Common myeloid progenitor, CD34-positive (primary cell): ENCODE measurements at regions not wholly inside any gene's neighbourhood (a gene's known extent, or its start where the extent isn't known, plus 50 kb on each side); places are given as distances from the start of the nearest gene placed in this dataset.

Experiments
- CTCF ChIA-PET: fragments of 350-600 bp; sonication (Branson Sonifier 250); formaldehyde crosslinking; loops from one replicate; lab custom pipeline; 2021; ENCODE audit warnings: antibody characterized with exemption; lab: Charles Lee
- POLR2A ChIA-PET: fragments of 350-600 bp; sonication (Branson Sonifier 250); formaldehyde crosslinking; loops from one replicate; lab custom pipeline; 2021; ENCODE audit warnings: antibody characterized with exemption; lab: Charles Lee
- DNase-seq, 3 donors: peaks; one replicate each; pipeline versions ENCODE4 v3.0.0 to v3.0.0-alpha.2; 2013
- H3K27ac ChIP-seq, 2 experiments: 1 replicate in 1 of 2; 2 replicates in 1 of 2; pipeline ENCODE4 v1.7.0; 2013; ENCODE audit warnings: inconsistent platforms in 2 of 2, low read length in 2 of 2, mild to moderate bottlenecking in 2 of 2, low read depth in 1 of 2, moderate library complexity in 1 of 2; ENCODE audit not compliant: severe bottlenecking in 2 of 2, insufficient read depth in 1 of 2, poor library complexity in 1 of 2
- H3K27me3 ChIP-seq, 5 experiments: replicated peaks in 2 of 5; 1 replicate in 3 of 5; 2 replicates in 2 of 5; pipeline versions ENCODE4 v1.6.1 to v1.7.0; 2013; ENCODE audit warnings: low read length in 4 of 5, mild to moderate bottlenecking in 2 of 5, moderate library complexity in 2 of 5, inconsistent platforms in 1 of 5; ENCODE audit not compliant: insufficient read depth in 5 of 5, control insufficient read depth in 4 of 5
- H3K36me3 ChIP-seq, 4 experiments: 1 replicate in 2 of 4; 2 replicates in 2 of 4; pipeline versions ENCODE4 v1.6.1 to v1.7.0; 2013; ENCODE audit warnings: low read length in 3 of 4, control low read depth in 1 of 4, mild to moderate bottlenecking in 1 of 4; ENCODE audit not compliant: control insufficient read depth in 4 of 4, insufficient read depth in 4 of 4
- H3K4me1 ChIP-seq, 4 experiments: 1 replicate in 3 of 4; 2 replicates in 1 of 4; pipeline versions ENCODE4 v1.6.1 to v1.7.1; 2013; ENCODE audit warnings: low read length in 3 of 4, mild to moderate bottlenecking in 3 of 4, control low read depth in 1 of 4, inconsistent platforms in 1 of 4, moderate library complexity in 1 of 4; ENCODE audit not compliant: control insufficient read depth in 4 of 4, insufficient read depth in 4 of 4; ENCODE audit errors: control extremely low read depth in 1 of 4
- H3K4me3 ChIP-seq, 7 experiments: 1 replicate in 4 of 7; 2 replicates in 3 of 7; pipeline versions ENCODE4 v1.5.1 to v1.7.0; 2013; ENCODE audit warnings: mild to moderate bottlenecking in 7 of 7, low read length in 6 of 7, moderate library complexity in 6 of 7, inconsistent platforms in 2 of 7, low read depth in 2 of 7, control low read depth in 1 of 7; ENCODE audit not compliant: insufficient read depth in 4 of 7, control insufficient read depth in 1 of 7; ENCODE audit errors: extremely low read depth in 1 of 7
- H3K9me3 ChIP-seq, 5 experiments: 1 replicate in 4 of 5; 2 replicates in 1 of 5; pipeline versions ENCODE4 v1.6.1 to v1.7.1; 2013; ENCODE audit warnings: low read length in 4 of 5, mild to moderate bottlenecking in 2 of 5, inconsistent platforms in 1 of 5, low read depth in 1 of 5, moderate library complexity in 1 of 5; ENCODE audit not compliant: control insufficient read depth in 4 of 5, insufficient read depth in 2 of 5; ENCODE audit errors: control extremely low read depth in 1 of 5
- WGBS: methylation state at CpG from one replicate; pipeline ENCODE4 v1.1.5; 2013; ENCODE audit not compliant: insufficient coverage; 5-methylcytosine and 5-hydroxymethylcytosine counted together

DNA sequence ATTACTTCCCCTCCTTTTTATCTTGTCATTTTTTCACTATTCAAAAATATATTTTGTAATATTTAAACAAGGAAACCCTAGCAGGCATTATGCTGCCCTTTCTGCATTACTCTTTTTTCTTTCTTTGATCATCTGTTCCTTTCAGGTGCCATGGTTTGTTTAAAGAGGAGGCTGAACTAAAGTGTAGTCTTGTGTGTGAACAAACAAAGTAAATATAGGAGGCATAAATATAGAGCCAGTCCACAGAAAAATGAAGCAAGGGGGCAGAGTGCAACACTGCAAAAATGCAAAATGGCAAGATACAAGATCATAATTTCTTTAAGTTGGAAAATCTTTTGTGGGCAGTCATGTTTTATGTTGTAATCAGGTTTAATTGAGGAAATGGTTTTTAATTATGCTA, 947.3 kb upstream of the COX7C start:
- no peak for DNase-seq
- Histone ChIP-seq H3K27me3 (no peaks in the 10 kb centered on the region), H3K4me1 (no peaks in the 10 kb centered on the region), H3K4me3 (no peak overlapping the region), H3K36me3 (no peaks in the 10 kb centered on the region), H3K9me3 (no peaks in the 10 kb centered on the region), H3K27ac (no peak overlapping the region)
- POLR2A ChIA-PET: no interaction called here
- CTCF ChIA-PET: no interaction called here

DNA sequence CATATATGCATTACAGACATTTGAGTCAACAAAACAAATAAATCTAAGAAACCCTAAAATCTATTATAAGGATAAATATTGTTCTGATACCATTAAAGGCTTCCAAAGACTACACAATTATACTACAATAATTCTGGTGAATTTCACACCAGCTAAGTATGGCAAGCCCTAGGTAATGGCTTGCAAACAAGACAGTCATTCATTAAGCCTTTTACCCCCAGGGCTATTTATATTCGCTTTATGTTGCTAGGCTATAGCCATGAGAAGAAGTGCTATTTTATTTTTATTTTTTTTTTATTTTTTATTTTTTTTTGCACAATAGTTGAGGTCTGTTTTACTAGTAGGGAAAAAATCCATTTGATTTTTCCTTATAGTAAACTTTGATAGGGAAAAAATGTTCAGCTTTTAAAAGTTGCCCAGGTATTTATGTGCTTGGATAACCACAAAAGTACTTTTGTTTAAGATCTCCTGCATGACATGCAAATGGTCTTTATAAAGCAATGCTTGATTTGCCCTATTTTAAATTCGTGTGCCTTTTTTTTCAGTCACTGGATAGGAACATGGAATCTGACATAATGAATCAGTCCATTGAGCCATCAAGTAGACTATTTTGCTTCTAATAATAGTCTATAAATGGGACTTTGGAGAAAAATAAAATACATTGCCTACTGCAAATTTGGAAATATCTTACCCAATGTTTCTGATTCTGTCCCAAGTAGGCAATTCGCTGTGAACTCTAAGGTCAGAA, 946.3 kb upstream of the COX7C start:
- POLR2A ChIA-PET: no interaction called here
- CTCF ChIA-PET: no interaction called here

GRCh38 chr5:85681871-85682270, 935.9 kb upstream of the COX7C start:
- no peak overlapping the region for H3K4me3 ChIP-seq
- ChIA-PET POLR2A (no interaction called here), CTCF (no interaction called here)
- H3K27ac ChIP-seq: no peak overlapping the region
- H3K36me3 ChIP-seq: no peaks in the 10 kb centered on the region
- no peaks in the 10 kb centered on the region for H3K27me3 ChIP-seq
- H3K9me3 ChIP-seq: no peaks in the 10 kb centered on the region
- no CpG with 5 or more reads among the region's 2 CpGs for WGBS
- no peak for DNase-seq
- H3K4me1 ChIP-seq: no peaks in the 10 kb centered on the region

More for the DNA sequence above, 946.3 kb upstream of the COX7C start:
- WGBS: 86% methylated on average over 1 of the region's 3 CpGs
- no peaks in the 10 kb centered on the region for H3K36me3 ChIP-seq
- no peaks in the 10 kb centered on the region for H3K27me3 ChIP-seq
- H3K4me3 ChIP-seq: no peak overlapping the region
- no peaks in the 10 kb centered on the region for H3K4me1 ChIP-seq
- DNase-seq: no peak
- H3K27ac ChIP-seq: no peak overlapping the region
- H3K9me3 ChIP-seq: no peaks in the 10 kb centered on the region

DNA sequence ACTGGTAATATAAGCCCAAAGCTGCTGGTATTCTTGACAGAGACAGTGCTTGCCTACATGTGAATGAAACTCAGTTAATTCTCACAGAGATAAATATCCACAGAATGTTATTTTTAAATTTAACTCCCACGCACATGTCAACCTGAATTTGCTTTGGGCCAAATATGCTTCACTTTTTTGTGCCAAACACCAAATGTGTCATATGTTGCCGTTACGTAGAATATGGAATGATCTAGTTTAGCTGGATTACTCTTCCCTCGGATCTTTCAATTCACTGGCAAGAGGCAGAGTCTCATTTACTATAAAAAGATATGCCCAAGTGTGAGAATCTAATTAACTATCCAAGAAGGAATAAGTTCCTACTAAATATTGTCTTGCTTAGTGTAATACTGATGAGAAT, 933.4 kb upstream of the COX7C start:
- Histone ChIP-seq H3K27me3 (no peaks in the 10 kb centered on the region), H3K9me3 (no peaks in the 10 kb centered on the region), H3K36me3 (no peaks in the 10 kb centered on the region), H3K4me1 (no peaks in the 10 kb centered on the region), H3K4me3 (no peak overlapping the region), H3K27ac (no peak overlapping the region)
- no peak for DNase-seq
- POLR2A ChIA-PET: no interaction called here
- WGBS: 67% methylated on average over 3 of the region's 4 CpGs
- CTCF ChIA-PET: no interaction called here

- no CpG with 5 or more reads among the region's 1 CpG for WGBS
- H3K36me3 ChIP-seq: no peaks in the 10 kb centered on the region
- no peak overlapping the region for H3K27ac ChIP-seq
- H3K4me1 ChIP-seq: no peaks in the 10 kb centered on the region
- ChIA-PET CTCF (no interaction called here), POLR2A (no interaction called here)
- DNase-seq: no peak
- H3K4me3 ChIP-seq: no peak overlapping the region
- H3K9me3 ChIP-seq: no peaks in the 10 kb centered on the region
- no peaks in the 10 kb centered on the region for H3K27me3 ChIP-seq
Measured at GRCh38 chr5:85703296-85703695, 914.4 kb upstream of the COX7C start.

GRCh38 chr5:85709728-85710127, 908.0 kb upstream of the COX7C start:
- no CpG with 5 or more reads among the region's 1 CpG for WGBS
- H3K27ac ChIP-seq: no peak overlapping the region
- CTCF ChIA-PET: no interaction called here

DNA sequence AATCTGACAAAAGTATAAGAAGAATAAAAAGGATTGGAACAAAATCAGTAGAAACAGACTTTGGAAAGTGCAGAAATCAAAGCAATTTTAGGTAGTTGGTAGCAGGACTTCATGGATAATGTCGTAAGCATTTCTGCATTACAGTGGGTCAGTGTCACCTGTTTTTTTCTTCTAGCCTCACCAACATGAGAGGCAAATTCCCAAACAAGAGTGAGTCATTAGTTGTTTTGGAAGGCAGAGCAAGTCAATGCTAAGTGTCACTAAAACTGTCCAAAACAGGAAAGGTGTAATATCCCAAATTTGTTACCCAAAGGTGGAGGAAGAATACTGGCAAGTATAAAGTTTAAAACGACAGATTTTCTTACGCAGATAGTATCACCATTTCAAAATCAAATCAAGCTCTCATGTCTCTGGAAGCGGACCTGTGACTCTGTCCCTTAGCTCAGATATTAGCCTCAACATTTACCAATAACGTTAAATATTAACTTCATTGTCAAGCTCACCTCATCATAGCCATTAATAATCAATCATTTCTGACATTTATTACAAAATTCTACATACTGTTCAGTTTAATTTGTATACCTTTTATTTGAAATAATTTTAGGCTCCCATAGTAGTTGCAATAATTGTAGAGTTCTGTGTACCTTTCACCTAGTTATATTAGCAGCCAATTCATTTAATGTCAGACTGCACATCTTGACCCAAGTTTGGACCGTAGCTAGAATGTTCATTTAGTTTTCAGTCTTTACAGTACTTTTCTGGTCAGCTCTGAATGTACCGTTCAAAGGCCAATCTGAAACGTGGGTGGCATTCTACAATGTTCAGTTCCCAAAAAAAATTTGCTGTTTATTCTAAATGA, 901.2 kb upstream of the COX7C start:
- H3K27ac ChIP-seq: no peak overlapping the region
- H3K4me3 ChIP-seq: no peak overlapping the region
- H3K27me3 ChIP-seq: no peaks in the 10 kb centered on the region
- CTCF ChIA-PET: no interaction called here
- POLR2A ChIA-PET: no interaction called here
- no peaks in the 10 kb centered on the region for H3K36me3 ChIP-seq
- DNase-seq: no peak
- WGBS: 87% methylated on average over 7 of the region's 8 CpGs
- no peaks in the 10 kb centered on the region for H3K4me1 ChIP-seq
- H3K9me3 ChIP-seq: no peaks in the 10 kb centered on the region

More at GRCh38 chr5:85709728-85710127, 908.0 kb upstream of the COX7C start:
- no peak overlapping the region for H3K4me3 ChIP-seq
- H3K9me3 ChIP-seq: no peaks in the 10 kb centered on the region
- H3K4me1 ChIP-seq: no peaks in the 10 kb centered on the region
- no peaks in the 10 kb centered on the region for H3K36me3 ChIP-seq
- DNase-seq: no peak
- no peaks in the 10 kb centered on the region for H3K27me3 ChIP-seq
- POLR2A ChIA-PET: no interaction called here
